SK-N-MC (cell line): ENCODE measurements at regions not wholly inside any gene's neighbourhood (a gene's known extent, or its start where the extent isn't known, plus 50 kb on each side); places are given as distances from the start of the nearest gene placed in this dataset.

Experiments used
- EZH2 ChIP-seq: fragments of 200-600 bp; sonication (generic); IDR thresholded peaks from one replicate; pipeline ENCODE4 v1.6.1; 2017; ENCODE audit warnings: antibody characterized with exemption
- POLR2AphosphoS5 ChIP-seq: IDR thresholded peaks from 2 replicates; pipeline ENCODE4 v1.6.1; 2012; ENCODE audit warnings: mild to moderate bottlenecking, low read depth, low read length, borderline replicate concordance

GRCh38 chr2:7539760-7540159 is 622.5 kb downstream of the RNF144A start:
- TF ChIP-seq EZH2 (no peak), POLR2AphosphoS5 (no peak)
